ENCODE measurements at regions not wholly inside any gene's neighbourhood (a gene's known extent, or its start where the extent isn't known, plus 50 kb on each side); places are given as distances from the start of the nearest gene placed in this dataset.

DNA sequence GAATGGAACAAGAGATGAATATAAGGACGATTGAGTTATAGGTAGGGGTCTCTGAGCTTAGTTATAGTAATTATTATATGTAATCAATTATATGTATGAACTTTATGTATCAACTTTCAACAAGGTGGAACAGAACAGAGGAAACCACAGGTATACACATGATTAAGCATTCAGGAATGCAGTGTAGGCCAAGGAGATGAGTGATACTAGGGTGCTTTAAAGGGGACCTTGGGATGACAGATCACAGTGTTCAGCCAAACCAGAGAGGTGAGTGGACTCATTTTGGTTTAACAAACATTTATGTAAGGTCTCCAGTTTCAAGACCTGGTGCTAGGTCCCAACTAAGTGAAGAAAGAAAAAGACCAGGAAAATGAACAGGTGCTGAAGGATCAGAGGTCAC, 895.5 kb downstream of the ROBO2 start:
- Histone ChIP-seq H3K27me3 (ENCODE audit: insufficient read depth, low read length) (no peaks in the 10 kb centered on the region), H3K4me2 (ENCODE audit: insufficient read depth, low read length) (no peak overlapping the region), H3K9me3 (ENCODE audit: low read depth, low read length) (no peaks in the 10 kb centered on the region), H3K36me3 (ENCODE audit: insufficient read depth, low read length) (no peaks in the 10 kb centered on the region), H3K4me1 (ENCODE audit: insufficient read depth, low read length) (no peaks in the 10 kb centered on the region), H4K20me1 (ENCODE audit: insufficient read depth, low read length) (no peaks in the 10 kb centered on the region), H3K27ac (ENCODE audit: low read depth, low read length) (no peak overlapping the region), H3K79me2 (ENCODE audit: insufficient read depth, low read length) (no peaks in the 10 kb centered on the region), H3K4me3 (ENCODE audit: insufficient read depth, low read length) (no peak overlapping the region), H2AFZ (ENCODE audit: low read length) (no peak overlapping the region)
- no peak for TF ChIP-seq CTCF (IDR thresholded peaks at IDR 0.05; ENCODE audit: extremely low read depth, low read depth, low read length)
- DNase-seq (ENCODE audit: insufficient read length, low spot score, missing footprints) = no peak

DNA sequence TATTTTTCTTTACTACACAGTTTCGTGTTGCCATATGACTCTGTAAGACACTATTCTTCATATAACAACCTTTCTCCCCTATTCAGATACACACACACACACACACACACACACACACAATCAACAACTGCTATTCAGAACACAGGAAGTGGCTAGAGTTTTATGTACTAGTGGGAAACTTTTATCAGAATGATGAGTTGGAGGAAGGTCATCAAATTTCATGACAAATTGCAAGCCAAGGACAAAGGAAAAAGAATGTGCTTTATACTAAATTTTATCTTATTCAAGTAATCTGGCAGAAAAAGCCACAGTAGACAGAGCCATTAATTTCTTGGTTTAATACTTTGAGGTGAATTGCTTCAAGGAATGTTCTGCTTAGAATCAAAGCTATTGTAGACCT, 899.8 kb downstream of the ROBO2 start:
- no peaks in the 10 kb centered on the region for H3K36me3 ChIP-seq (ENCODE audit: insufficient read depth, low read length)
- H3K4me3 ChIP-seq (ENCODE audit: insufficient read depth, low read length) = no peak overlapping the region
- no peak for TF ChIP-seq CTCF (IDR thresholded peaks at IDR 0.05; ENCODE audit: extremely low read depth, low read depth, low read length)
- H3K27ac ChIP-seq (ENCODE audit: low read depth, low read length) = no peak overlapping the region
- H3K4me1 ChIP-seq (ENCODE audit: insufficient read depth, low read length) = no peaks in the 10 kb centered on the region
- H3K9me3 ChIP-seq (ENCODE audit: low read depth, low read length) = no peaks in the 10 kb centered on the region
- DNase-seq (ENCODE audit: insufficient read length, low spot score, missing footprints) = no peak
- no peaks in the 10 kb centered on the region for H3K27me3 ChIP-seq (ENCODE audit: insufficient read depth, low read length)
- H2AFZ ChIP-seq (ENCODE audit: low read length) = no peak overlapping the region
- H3K79me2 ChIP-seq (ENCODE audit: insufficient read depth, low read length) = no peaks in the 10 kb centered on the region
- no peak overlapping the region for H3K4me2 ChIP-seq (ENCODE audit: insufficient read depth, low read length)
- no peaks in the 10 kb centered on the region for H4K20me1 ChIP-seq (ENCODE audit: insufficient read depth, low read length)

- no peaks in the 10 kb centered on the region for H4K20me1 ChIP-seq (ENCODE audit: insufficient read depth, low read length)
- TF ChIP-seq CTCF (IDR thresholded peaks at IDR 0.05; ENCODE audit: extremely low read depth, low read depth, low read length) = no peak
- no peak overlapping the region for H3K4me2 ChIP-seq (ENCODE audit: insufficient read depth, low read length)
These were observed 903.7 kb downstream of the ROBO2 start for GRCh38 chr3:77943598-77943997.

DNA sequence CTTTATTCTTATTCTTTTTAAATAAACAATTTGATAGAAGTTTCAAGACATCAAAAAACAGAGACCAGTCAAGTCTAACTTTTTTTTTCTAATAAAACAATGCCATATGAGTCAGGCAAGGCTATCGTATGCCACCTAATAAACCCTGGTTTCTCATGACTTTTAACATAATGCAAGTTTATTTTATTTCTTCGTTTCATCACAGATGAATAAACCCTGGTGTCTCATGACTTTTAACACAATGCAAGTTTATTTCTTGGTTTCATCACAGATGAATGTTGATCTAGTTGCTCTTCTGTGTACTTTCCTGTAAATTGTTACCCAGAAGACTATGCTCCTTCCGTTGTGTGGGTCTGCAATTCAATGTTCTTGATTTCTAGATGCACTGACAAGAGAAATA, 905.4 kb downstream of the ROBO2 start:
- no peak overlapping the region for H2AFZ ChIP-seq (ENCODE audit: low read length)
- no peak for TF ChIP-seq CTCF (IDR thresholded peaks at IDR 0.05; ENCODE audit: extremely low read depth, low read depth, low read length)
- no peak for DNase-seq (ENCODE audit: insufficient read length, low spot score, missing footprints)

More at GRCh38 chr3:77943598-77943997, 903.7 kb downstream of the ROBO2 start:
- Histone ChIP-seq H2AFZ (ENCODE audit: low read length) (no peak overlapping the region), H3K27ac (ENCODE audit: low read depth, low read length) (no peak overlapping the region), H3K36me3 (ENCODE audit: insufficient read depth, low read length) (no peaks in the 10 kb centered on the region), H3K9me3 (ENCODE audit: low read depth, low read length) (no peaks in the 10 kb centered on the region), H3K4me1 (ENCODE audit: insufficient read depth, low read length) (no peaks in the 10 kb centered on the region), H3K27me3 (ENCODE audit: insufficient read depth, low read length) (no peaks in the 10 kb centered on the region), H3K4me3 (ENCODE audit: insufficient read depth, low read length) (no peak overlapping the region), H3K79me2 (ENCODE audit: insufficient read depth, low read length) (no peaks in the 10 kb centered on the region)
- no peak for DNase-seq (ENCODE audit: insufficient read length, low spot score, missing footprints)

More for the DNA sequence above, 905.4 kb downstream of the ROBO2 start:
- no peaks in the 10 kb centered on the region for H3K9me3 ChIP-seq (ENCODE audit: low read depth, low read length)
- no peaks in the 10 kb centered on the region for H3K79me2 ChIP-seq (ENCODE audit: insufficient read depth, low read length)
- no peaks in the 10 kb centered on the region for H3K4me1 ChIP-seq (ENCODE audit: insufficient read depth, low read length)
- H3K27me3 ChIP-seq (ENCODE audit: insufficient read depth, low read length) = no peaks in the 10 kb centered on the region
- H3K27ac ChIP-seq (ENCODE audit: low read depth, low read length) = no peak overlapping the region
- H3K36me3 ChIP-seq (ENCODE audit: insufficient read depth, low read length) = no peaks in the 10 kb centered on the region
- no peaks in the 10 kb centered on the region for H4K20me1 ChIP-seq (ENCODE audit: insufficient read depth, low read length)
- no peak overlapping the region for H3K4me3 ChIP-seq (ENCODE audit: insufficient read depth, low read length)
- H3K4me2 ChIP-seq (ENCODE audit: insufficient read depth, low read length) = no peak overlapping the region

Data from osteoblast (primary cell).